ENCODE measurements at regions not wholly inside any gene's neighbourhood (a gene's known extent, or its start where the extent isn't known, plus 50 kb on each side); places are given as distances from the start of the nearest gene placed in this dataset.
A peak's percentile ranks its signal among the peaks of the same experiment; 100 is the strongest.

- ChIA-PET CTCF (no interaction called here), POLR2A (no interaction called here)
- no peak for DNase-seq (ENCODE audit: low read depth, low spot score)
- intact Hi-C loops (cut with micrococcal nuclease; ENCODE audit: unreplicated experiment), result no loop called here
- TF ChIP-seq, protein P1, sequence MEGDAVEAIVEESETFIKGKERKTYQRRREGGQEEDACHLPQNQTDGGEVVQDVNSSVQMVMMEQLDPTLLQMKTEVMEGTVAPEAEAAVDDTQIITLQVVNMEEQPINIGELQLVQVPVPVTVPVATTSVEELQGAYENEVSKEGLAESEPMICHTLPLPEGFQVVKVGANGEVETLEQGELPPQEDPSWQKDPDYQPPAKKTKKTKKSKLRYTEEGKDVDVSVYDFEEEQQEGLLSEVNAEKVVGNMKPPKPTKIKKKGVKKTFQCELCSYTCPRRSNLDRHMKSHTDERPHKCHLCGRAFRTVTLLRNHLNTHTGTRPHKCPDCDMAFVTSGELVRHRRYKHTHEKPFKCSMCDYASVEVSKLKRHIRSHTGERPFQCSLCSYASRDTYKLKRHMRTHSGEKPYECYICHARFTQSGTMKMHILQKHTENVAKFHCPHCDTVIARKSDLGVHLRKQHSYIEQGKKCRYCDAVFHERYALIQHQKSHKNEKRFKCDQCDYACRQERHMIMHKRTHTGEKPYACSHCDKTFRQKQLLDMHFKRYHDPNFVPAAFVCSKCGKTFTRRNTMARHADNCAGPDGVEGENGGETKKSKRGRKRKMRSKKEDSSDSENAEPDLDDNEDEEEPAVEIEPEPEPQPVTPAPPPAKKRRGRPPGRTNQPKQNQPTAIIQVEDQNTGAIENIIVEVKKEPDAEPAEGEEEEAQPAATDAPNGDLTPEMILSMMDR (IDR thresholded peaks at IDR 0.05), result no peak
- TF ChIP-seq, protein P2, sequence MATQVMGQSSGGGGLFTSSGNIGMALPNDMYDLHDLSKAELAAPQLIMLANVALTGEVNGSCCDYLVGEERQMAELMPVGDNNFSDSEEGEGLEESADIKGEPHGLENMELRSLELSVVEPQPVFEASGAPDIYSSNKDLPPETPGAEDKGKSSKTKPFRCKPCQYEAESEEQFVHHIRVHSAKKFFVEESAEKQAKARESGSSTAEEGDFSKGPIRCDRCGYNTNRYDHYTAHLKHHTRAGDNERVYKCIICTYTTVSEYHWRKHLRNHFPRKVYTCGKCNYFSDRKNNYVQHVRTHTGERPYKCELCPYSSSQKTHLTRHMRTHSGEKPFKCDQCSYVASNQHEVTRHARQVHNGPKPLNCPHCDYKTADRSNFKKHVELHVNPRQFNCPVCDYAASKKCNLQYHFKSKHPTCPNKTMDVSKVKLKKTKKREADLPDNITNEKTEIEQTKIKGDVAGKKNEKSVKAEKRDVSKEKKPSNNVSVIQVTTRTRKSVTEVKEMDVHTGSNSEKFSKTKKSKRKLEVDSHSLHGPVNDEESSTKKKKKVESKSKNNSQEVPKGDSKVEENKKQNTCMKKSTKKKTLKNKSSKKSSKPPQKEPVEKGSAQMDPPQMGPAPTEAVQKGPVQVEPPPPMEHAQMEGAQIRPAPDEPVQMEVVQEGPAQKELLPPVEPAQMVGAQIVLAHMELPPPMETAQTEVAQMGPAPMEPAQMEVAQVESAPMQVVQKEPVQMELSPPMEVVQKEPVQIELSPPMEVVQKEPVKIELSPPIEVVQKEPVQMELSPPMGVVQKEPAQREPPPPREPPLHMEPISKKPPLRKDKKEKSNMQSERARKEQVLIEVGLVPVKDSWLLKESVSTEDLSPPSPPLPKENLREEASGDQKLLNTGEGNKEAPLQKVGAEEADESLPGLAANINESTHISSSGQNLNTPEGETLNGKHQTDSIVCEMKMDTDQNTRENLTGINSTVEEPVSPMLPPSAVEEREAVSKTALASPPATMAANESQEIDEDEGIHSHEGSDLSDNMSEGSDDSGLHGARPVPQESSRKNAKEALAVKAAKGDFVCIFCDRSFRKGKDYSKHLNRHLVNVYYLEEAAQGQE (IDR thresholded peaks at IDR 0.05; ENCODE audit: insufficient read depth in 1 of 2, low read depth in 2 of 2, low read length in 1 of 2), result no peak
- no peak for TF ChIP-seq POLR2AphosphoS5 (IDR thresholded peaks at IDR 0.05; ENCODE audit: low read depth, low read length)
- no peak for TF ChIP-seq SIN3A (IDR thresholded peaks at IDR 0.05; ENCODE audit: borderline replicate concordance, insufficient read depth, low read depth, low read length)
- no peak for TF ChIP-seq TCF7L2 (IDR thresholded peaks at IDR 0.05; ENCODE audit: low read depth, low read length)
- in situ Hi-C loops (cut with HindIII; ENCODE audit: low pct_unique_long_range_greater_than_20kb, low sequenced_read_pairs), result no loop called here
- no peaks in the 10 kb centered on the region for H3K27me3 ChIP-seq (ENCODE audit: control insufficient read depth, insufficient read depth, low read length)
- no peak for ATAC-seq
- H3K4me3 ChIP-seq (ENCODE audit: low read depth in 2 of 2, low read length in 2 of 2), result no peak overlapping the region
- H3K27ac ChIP-seq (ENCODE audit: low read length), result no peak overlapping the region
- no peaks in the 10 kb centered on the region for H3K9me3 ChIP-seq (ENCODE audit: control insufficient read depth, insufficient read depth, low read depth, low read length)
- H3K36me3 ChIP-seq (ENCODE audit: control insufficient read depth, insufficient read depth, low read length), result no peaks in the 10 kb centered on the region
- H3K4me1 ChIP-seq (ENCODE audit: control insufficient read depth, insufficient read depth, low read length), result no peaks in the 10 kb centered on the region
- BruUV-seq (replicated peaks), result no TSS peak
These were observed 162.6 kb downstream of the PRKX start for GRCh38 chrX:3550871-3551270.

GRCh38 chrX:3550160-3550751 is 163.2 kb downstream of the PRKX start:
- in situ Hi-C loops (cut with HindIII; ENCODE audit: low pct_unique_long_range_greater_than_20kb, low sequenced_read_pairs) (no loop called here), intact Hi-C loops (cut with micrococcal nuclease; ENCODE audit: unreplicated experiment) (no loop called here)
- Histone ChIP-seq H3K9me3 (ENCODE audit: control insufficient read depth, insufficient read depth, low read depth, low read length) (no peaks in the 10 kb centered on the region), H3K27ac (ENCODE audit: low read length) (no peak overlapping the region), H3K36me3 (ENCODE audit: control insufficient read depth, insufficient read depth, low read length) (no peaks in the 10 kb centered on the region), H3K27me3 (ENCODE audit: control insufficient read depth, insufficient read depth, low read length) (no peaks in the 10 kb centered on the region), H3K4me1 (ENCODE audit: control insufficient read depth, insufficient read depth, low read length) (no peaks in the 10 kb centered on the region), H3K4me3 (ENCODE audit: low read depth in 2 of 2, low read length in 2 of 2) (peak overlapping the region; percentile 37 to 55; a peak in 3 of 4 replicates)
- BruUV-seq (replicated peaks), result no TSS peak
- POLR2A ChIA-PET, result no interaction called here
- CTCF ChIA-PET, result no interaction called here
- TF ChIP-seq POLR2AphosphoS5 (IDR thresholded peaks at IDR 0.05; ENCODE audit: low read depth, low read length) (no peak), SIN3A (IDR thresholded peaks at IDR 0.05; ENCODE audit: borderline replicate concordance, insufficient read depth, low read depth, low read length) (no peak), TCF7L2 (IDR thresholded peaks at IDR 0.05; ENCODE audit: low read depth, low read length) (no peak)
- TF ChIP-seq, protein P2 (IDR thresholded peaks at IDR 0.05; ENCODE audit: insufficient read depth in 1 of 2, low read depth in 2 of 2, low read length in 1 of 2), result no peak
- TF ChIP-seq, protein P1 (IDR thresholded peaks at IDR 0.05), result no peak
- no peak for DNase-seq (ENCODE audit: low read depth, low spot score)
- ATAC-seq, result peak; percentile 45

Measured in Panc1 (cell line).